A549 (cell line): ENCODE measurements at regions not wholly inside any gene's neighbourhood (a gene's known extent, or its start where the extent isn't known, plus 50 kb on each side); places are given as distances from the start of the nearest gene placed in this dataset.

ENCODE experiments used
- BHLHE40 ChIP-seq: IDR thresholded peaks from 2 replicates; pipeline ENCODE4 v1.6.1; 2012; ENCODE audit warnings: low read depth, low read length, inconsistent platforms
- CTCF ChIP-seq: fragments of >200 bp; sonication (Bioruptor Twin); formaldehyde crosslinking; IDR thresholded peaks from 3 replicates; pipeline ENCODE4 v1.5.1; 2016
- POLR2A ChIP-seq: IDR thresholded peaks from 2 replicates; pipeline ENCODE4 v1.6.1; 2012; ENCODE audit warnings: mild to moderate bottlenecking, low read length
- POLR2AphosphoS2 ChIP-seq: conservative IDR thresholded peaks from 2 replicates; pipeline ENCODE4 v1.6.1; 2012; ENCODE audit warnings: low read length, improper control_type of control experiment, inconsistent platforms
- RARB ChIP-seq: fragments of 250-450 bp; sonication (Bioruptor Pico); IDR thresholded peaks from 2 replicates; pipeline ENCODE4 v1.8.0; 2021; ENCODE audit warnings: mild to moderate bottlenecking, moderate library complexity
- ZC3H11A ChIP-seq: fragments of 450-650 bp; IDR thresholded peaks from 2 replicates; pipeline ENCODE4 v1.6.1; 2014; ENCODE audit warnings: antibody characterized with exemption, mild to moderate bottlenecking
- ZNF302 ChIP-seq: fragments of 250-450 bp; sonication (Bioruptor Pico); IDR thresholded peaks from 2 replicates; pipeline ENCODE4 v1.9.0; 2021; ENCODE audit warnings: inconsistent platforms, mild to moderate bottlenecking, moderate library complexity

- TF ChIP-seq CTCF (no peak), BHLHE40 (no peak), ZNF302 (no peak), POLR2AphosphoS2 (no peak), ZC3H11A (no peak), POLR2A (no peak), RARB (CRISPR knock-in tag) (no peak)
These were observed 372.8 kb upstream of the RAB6C start for GRCh38 chr2:129606496-129607270.
